HepG2 (cell line): ENCODE measurements at regions not wholly inside any gene's neighbourhood (a gene's known extent, or its start where the extent isn't known, plus 50 kb on each side); places are given as distances from the start of the nearest gene placed in this dataset.

Experiments used
- ATF2 ChIP-seq: sonication (generic); formaldehyde crosslinking; IDR thresholded peaks from 2 replicates; pipeline ENCODE4 v1.4.0; 2020; ENCODE audit warnings: missing genetic modification reagents
- CTCF ChIP-seq: sonication (generic); formaldehyde crosslinking; IDR thresholded peaks from 2 replicates; pipeline ENCODE4 v1.5.0; 2020; ENCODE audit warnings: mild to moderate bottlenecking, missing genetic modification reagents, moderate library complexity
- EZH2 ChIP-seq: conservative IDR thresholded peaks from 2 replicates; pipeline ENCODE4 v1.6.1; 2012; ENCODE audit warnings: mild to moderate bottlenecking, low read depth, low read length, moderate library complexity
- KLF9 ChIP-seq: IDR thresholded peaks from 2 replicates; pipeline ENCODE4 v1.6.1; 2016; ENCODE audit warnings: low read depth
- MXI1 ChIP-seq: IDR thresholded peaks from 3 replicates; pipeline ENCODE4 v1.6.1; 2012; ENCODE audit warnings: low read depth, low read length, inconsistent platforms, borderline replicate concordance
- PLRG1 ChIP-seq: fragments of 450-650 bp; conservative IDR thresholded peaks from 2 replicates; pipeline ENCODE4 v1.6.1; 2016
- POLR2A ChIP-seq, 2 experiments: IDR thresholded peaks; 2 replicates each; pipeline ENCODE4 v1.6.1; 2011; ENCODE audit warnings: low read depth in 2 of 2, low read length in 2 of 2, mild to moderate bottlenecking in 1 of 2, moderate library complexity in 1 of 2; ENCODE audit not compliant: insufficient read depth in 1 of 2
- ZNF207 ChIP-seq: fragments of 450-650 bp; IDR thresholded peaks from 2 replicates; pipeline ENCODE4 v1.6.1; 2016; ENCODE audit warnings: antibody characterized with exemption, borderline replicate concordance
- ZNF580 ChIP-seq: IDR thresholded peaks from 2 replicates; pipeline ENCODE4 v1.6.1; 2016; ENCODE audit warnings: low read depth, borderline replicate concordance
- ZNF776 ChIP-seq: sonication (generic); formaldehyde crosslinking; IDR thresholded peaks from 2 replicates; pipeline ENCODE4 v1.4.0; 2020; ENCODE audit warnings: mild to moderate bottlenecking, missing genetic modification reagents
- ZNF782 ChIP-seq: sonication (generic); formaldehyde crosslinking; IDR thresholded peaks from 2 replicates; pipeline ENCODE4 v1.4.0; 2020; ENCODE audit warnings: missing genetic modification reagents, mild to moderate bottlenecking, borderline replicate concordance
- TF ChIP-seq, protein P1 (sequence below): sonication (generic); formaldehyde crosslinking; IDR thresholded peaks from 2 replicates; pipeline ENCODE4 v1.8.1; 2023; ENCODE audit warnings: mild to moderate bottlenecking, inconsistent platforms, moderate library complexity, missing genetic modification reagents, borderline replicate concordance
- TF ChIP-seq, protein P2 (sequence below): sonication (generic); formaldehyde crosslinking; IDR thresholded peaks from 2 replicates; pipeline ENCODE4 v1.4.0; 2020; ENCODE audit warnings: missing genetic modification reagents, mild to moderate bottlenecking, borderline replicate concordance

DNA sequence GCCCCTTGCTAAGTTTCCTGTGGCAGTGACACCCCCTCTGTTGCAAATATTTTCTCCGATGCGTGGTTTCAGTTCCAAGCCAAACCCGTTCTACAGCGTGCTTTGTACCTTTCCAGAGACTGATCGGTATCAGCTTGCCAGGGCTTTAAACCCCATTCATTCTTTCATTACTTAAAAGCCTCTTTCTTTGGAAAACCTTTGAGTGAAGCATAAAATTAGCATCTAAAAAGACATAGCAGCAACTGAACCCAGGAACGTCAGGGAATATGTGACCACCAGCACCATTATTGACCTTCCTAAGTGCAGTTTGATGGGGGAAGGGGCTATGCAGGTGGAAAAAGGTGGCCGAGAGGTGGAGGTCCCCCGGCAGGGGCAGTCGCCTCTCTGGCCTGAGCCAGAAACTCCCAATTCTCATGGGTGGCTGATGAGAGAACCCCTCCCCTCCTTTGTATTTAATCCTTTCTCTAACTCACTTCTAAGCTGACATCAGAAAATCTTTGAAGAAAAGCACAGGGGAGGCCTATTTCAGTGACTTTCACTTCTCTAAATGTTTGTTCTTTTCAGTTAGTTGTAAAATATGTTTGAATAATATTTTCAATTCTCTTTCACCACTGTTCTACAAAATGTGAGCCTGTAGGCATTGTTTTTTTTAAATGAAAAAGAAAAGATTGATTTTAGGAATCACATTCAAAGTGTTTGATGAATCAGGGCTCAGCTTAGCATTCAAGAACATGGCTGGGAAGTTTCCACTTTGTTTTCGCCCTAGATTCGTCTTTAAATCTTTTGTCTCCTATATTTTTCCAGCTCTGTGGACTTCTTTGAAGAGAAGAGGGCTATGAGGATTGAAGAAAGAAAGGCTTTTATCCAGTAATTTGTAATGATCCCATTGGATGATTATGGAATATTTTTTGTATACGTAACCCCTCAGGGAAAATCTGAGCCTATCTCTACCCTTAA, 89.2 kb downstream of the RSPH3 start:
- no peak for TF ChIP-seq ZNF782 (CRISPR knock-in tag)
- TF ChIP-seq, protein P1, sequence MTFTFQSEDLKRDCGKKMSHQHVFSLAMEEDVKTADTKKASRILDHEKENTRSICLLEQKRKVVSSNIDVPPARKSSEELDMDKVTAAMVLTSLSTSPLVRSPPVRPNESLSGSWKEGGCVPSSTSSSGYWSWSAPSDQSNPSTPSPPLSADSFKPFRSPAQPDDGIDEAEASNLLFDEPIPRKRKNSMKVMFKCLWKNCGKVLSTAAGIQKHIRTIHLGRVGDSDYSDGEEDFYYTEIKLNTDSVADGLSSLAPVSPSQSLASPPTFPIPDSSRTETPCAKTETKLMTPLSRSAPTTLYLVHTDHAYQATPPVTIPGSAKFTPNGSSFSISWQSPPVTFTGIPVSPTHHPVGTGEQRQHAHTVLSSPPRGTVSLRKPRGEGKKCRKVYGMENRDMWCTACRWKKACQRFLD (CRISPR knock-in tag): no peak
- no peak for TF ChIP-seq POLR2A (IDR thresholded peaks at IDR 0.05; ENCODE audit: insufficient read depth in 1 of 2, low read depth in 2 of 2, low read length in 2 of 2)
- no peak for TF ChIP-seq ZNF207
- TF ChIP-seq MXI1: no peak
- no peak for TF ChIP-seq ZNF580 (CRISPR knock-in tag)
- TF ChIP-seq ZNF776 (CRISPR knock-in tag): no peak
- TF ChIP-seq, protein P2, sequence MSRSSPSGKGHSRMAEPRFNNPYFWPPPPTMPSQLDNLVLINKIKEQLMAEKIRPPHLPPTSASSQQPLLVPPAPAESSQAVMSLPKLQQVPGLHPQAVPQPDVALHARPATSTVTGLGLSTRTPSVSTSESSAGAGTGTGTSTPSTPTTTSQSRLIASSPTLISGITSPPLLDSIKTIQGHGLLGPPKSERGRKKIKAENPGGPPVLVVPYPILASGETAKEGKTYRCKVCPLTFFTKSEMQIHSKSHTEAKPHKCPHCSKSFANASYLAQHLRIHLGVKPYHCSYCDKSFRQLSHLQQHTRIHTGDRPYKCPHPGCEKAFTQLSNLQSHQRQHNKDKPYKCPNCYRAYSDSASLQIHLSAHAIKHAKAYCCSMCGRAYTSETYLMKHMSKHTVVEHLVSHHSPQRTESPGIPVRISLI: no peak
- no peak for TF ChIP-seq EZH2
- TF ChIP-seq CTCF (CRISPR knock-in tag): no peak
- TF ChIP-seq KLF9 (CRISPR knock-in tag): no peak
- no peak for TF ChIP-seq ATF2 (CRISPR knock-in tag)
- TF ChIP-seq PLRG1: no peak
